Ovary (tissue), 7 donors: ENCODE measurements at regions not wholly inside any gene's neighbourhood (a gene's known extent, or its start where the extent isn't known, plus 50 kb on each side); places are given as distances from the start of the nearest gene placed in this dataset.

Source experiments
- DNase-seq, 5 donors: peaks; one replicate each; pipeline ENCODE4 v3.0.0-alpha.2; 2019 to 2020
- H3K27ac ChIP-seq, 2 donors: fragments of 200-600 bp; one replicate each; pipeline versions ENCODE4 v1.5.1 to v1.8.0; 2019 to 2022
- H3K27me3 ChIP-seq: fragments of 200-600 bp; one replicate; pipeline ENCODE4 v1.8.0; 2022
- H3K36me3 ChIP-seq: fragments of 200-600 bp; sonication (generic); one replicate; pipeline ENCODE4 v1.5.1; 2019
- H3K4me1 ChIP-seq: one replicate; pipeline ENCODE4 v1.8.1; 2013; ENCODE audit warnings: mild to moderate bottlenecking, moderate library complexity; ENCODE audit not compliant: insufficient read depth
- H3K4me3 ChIP-seq: fragments of 200-600 bp; sonication (generic); one replicate; pipeline ENCODE4 v1.5.1; 2017
- H3K9me3 ChIP-seq, 2 donors: fragments of 200-600 bp in 1 of 2; sonication (generic) in 1 of 2; one replicate each; pipeline versions ENCODE4 v1.5.1 to v1.8.1; 2013 to 2019; ENCODE audit warnings: mild to moderate bottlenecking in 1 of 2, moderate library complexity in 1 of 2
- EP300 ChIP-seq: sonication (generic); formaldehyde crosslinking; IDR thresholded peaks from one replicate; pipeline ENCODE4 v1.6.1; 2017; ENCODE audit warnings: antibody characterized with exemption
- POLR2A ChIP-seq: fragments of 450-650 bp; IDR thresholded peaks from one replicate; pipeline ENCODE4 v1.6.1; 2017; ENCODE audit warnings: antibody characterized with exemption, mild to moderate bottlenecking, moderate library complexity
- WGBS, 3 donors: extraction: QIAGEN DNeasy Blood & Tissue Kit in 1 of 3; methylation state at CpG; one replicate each; pipeline versions ENCODE4 v1.1.5 to v1.1.7; 2013 to 2017; 5-methylcytosine and 5-hydroxymethylcytosine counted together
- intact Hi-C, 4 donors: fragments of 100-400 bp; cut with DNase I; formaldehyde crosslinking; loops; one replicate each; pipeline versions ENCODE4 v1.11.0 to v1.15.1; 2022 to 2023
- TF ChIP-seq, protein P1 (sequence below), 3 donors: fragments of 450-650 bp in 2 of 3; fragments of 200-600 bp in 1 of 3; IDR thresholded peaks; one replicate each; pipeline versions ENCODE4 v1.5.1 to v1.8.0; 2016 to 2022; ENCODE audit warnings: antibody characterized with exemption in 3 of 3, mild to moderate bottlenecking in 1 of 3
- donor health status: DM: no; HTN: no; CAD: no; lungs with moderate emphysema.
- donor health status: DM: no; HTN: no; CAD: no.
- donor health status: Bipolar disorder and iron deficiency.
- donor health status: DM: no; HTN: no; CAD: no.
- donor health status: DM: yes; HTN: yes; CAD: no.

DNA sequence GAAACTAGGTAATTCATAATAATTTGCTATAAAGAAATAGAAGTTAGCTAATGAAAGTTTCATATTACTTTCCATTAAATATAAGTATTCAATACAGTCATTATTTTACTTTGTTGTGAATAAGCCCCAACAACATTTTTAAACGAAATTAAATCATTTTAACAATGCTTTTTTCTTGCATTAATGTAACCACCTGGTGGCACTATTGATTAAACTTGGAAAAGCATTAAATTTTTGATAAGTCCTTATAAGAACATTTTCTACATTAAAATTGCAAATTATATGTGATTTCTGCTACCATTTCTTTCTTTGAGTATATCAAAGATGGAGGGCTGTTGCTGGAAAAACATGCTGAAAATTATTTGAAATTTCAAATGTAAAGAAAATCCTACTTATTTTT lies 918.8 kb upstream of the TMPRSS15 start:
- TF ChIP-seq EP300, result no peak
- no peak for TF ChIP-seq POLR2A
- TF ChIP-seq, protein P1, sequence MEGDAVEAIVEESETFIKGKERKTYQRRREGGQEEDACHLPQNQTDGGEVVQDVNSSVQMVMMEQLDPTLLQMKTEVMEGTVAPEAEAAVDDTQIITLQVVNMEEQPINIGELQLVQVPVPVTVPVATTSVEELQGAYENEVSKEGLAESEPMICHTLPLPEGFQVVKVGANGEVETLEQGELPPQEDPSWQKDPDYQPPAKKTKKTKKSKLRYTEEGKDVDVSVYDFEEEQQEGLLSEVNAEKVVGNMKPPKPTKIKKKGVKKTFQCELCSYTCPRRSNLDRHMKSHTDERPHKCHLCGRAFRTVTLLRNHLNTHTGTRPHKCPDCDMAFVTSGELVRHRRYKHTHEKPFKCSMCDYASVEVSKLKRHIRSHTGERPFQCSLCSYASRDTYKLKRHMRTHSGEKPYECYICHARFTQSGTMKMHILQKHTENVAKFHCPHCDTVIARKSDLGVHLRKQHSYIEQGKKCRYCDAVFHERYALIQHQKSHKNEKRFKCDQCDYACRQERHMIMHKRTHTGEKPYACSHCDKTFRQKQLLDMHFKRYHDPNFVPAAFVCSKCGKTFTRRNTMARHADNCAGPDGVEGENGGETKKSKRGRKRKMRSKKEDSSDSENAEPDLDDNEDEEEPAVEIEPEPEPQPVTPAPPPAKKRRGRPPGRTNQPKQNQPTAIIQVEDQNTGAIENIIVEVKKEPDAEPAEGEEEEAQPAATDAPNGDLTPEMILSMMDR (IDR thresholded peaks at IDR 0.05), result no peak
- Histone ChIP-seq H3K4me1 (no peaks in the 10 kb centered on the region), H3K27me3 (no peaks in the 10 kb centered on the region), H3K36me3 (no peaks in the 10 kb centered on the region), H3K4me3 (no peak overlapping the region), H3K27ac (no peak overlapping the region), H3K9me3 (no peaks in the 10 kb centered on the region)
- intact Hi-C loops, result no loop called here
- DNase-seq, result no peak
- 0 to 7% (median 1%) methylated on average over 1 of the region's 1 CpG for WGBS, 3 donors

GRCh38 chr21:19326531-19327319 lies 923.1 kb upstream of the TMPRSS15 start:
- Histone ChIP-seq H3K4me1 (no peaks in the 10 kb centered on the region), H3K9me3 (no peaks in the 10 kb centered on the region), H3K4me3 (no peak overlapping the region), H3K27ac (no peak overlapping the region), H3K27me3 (no peaks in the 10 kb centered on the region), H3K36me3 (no peaks in the 10 kb centered on the region)
- intact Hi-C loops, result no loop called here
- no peak for DNase-seq
- WGBS, 3 donors, result 55 to 60% (median 58%) methylated on average over 6 of the region's 6 CpGs
- TF ChIP-seq EP300 (no peak), POLR2A (no peak)
- TF ChIP-seq, protein P1 (IDR thresholded peaks at IDR 0.05), result no peak

GRCh38 chr21:19328954-19329353 lies 925.4 kb upstream of the TMPRSS15 start:
- Histone ChIP-seq H3K27ac (no peak overlapping the region), H3K4me1 (no peaks in the 10 kb centered on the region), H3K4me3 (no peak overlapping the region), H3K9me3 (no peaks in the 10 kb centered on the region), H3K27me3 (no peaks in the 10 kb centered on the region), H3K36me3 (no peaks in the 10 kb centered on the region)
- no peak for TF ChIP-seq POLR2A
- TF ChIP-seq, protein P1 (IDR thresholded peaks at IDR 0.05), result no peak
- TF ChIP-seq EP300, result no peak
- 79 to 86% (median 80%) methylated on average over 5 of the region's 5 CpGs for WGBS, 3 donors
- intact Hi-C loops, result no loop called here
- DNase-seq, result no peak

DNA sequence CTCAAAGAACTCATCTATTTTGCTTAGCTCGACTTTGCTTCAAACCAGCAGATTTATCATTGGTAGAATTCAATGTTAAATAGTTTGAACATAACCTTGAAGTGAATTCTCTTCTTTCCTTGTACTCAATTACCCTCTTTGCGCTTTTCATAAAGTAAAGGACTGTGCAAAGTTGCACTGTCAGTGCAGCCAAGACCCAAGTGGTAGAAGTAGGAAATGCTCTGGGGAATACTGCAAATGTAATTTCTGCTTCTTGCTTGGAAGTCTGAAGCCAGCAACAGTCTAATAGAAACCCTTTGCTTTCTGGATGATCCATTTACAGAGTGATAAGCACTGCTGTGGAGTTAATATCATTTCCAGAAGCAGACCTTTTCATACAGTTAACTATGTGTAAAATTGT lies 936.7 kb upstream of the TMPRSS15 start:
- intact Hi-C loops, result no loop called here
- Histone ChIP-seq H3K9me3 (no peaks in the 10 kb centered on the region), H3K27ac (no peak overlapping the region), H3K4me3 (no peak overlapping the region), H3K36me3 (no peaks in the 10 kb centered on the region), H3K27me3 (no peaks in the 10 kb centered on the region), H3K4me1 (no peaks in the 10 kb centered on the region)
- TF ChIP-seq, protein P1 (IDR thresholded peaks at IDR 0.05), result no peak
- TF ChIP-seq POLR2A (no peak), EP300 (no peak)
- 56 to 64% (median 63%) methylated on average over 2 of the region's 2 CpGs for WGBS, 3 donors
- no peak for DNase-seq
